Stimulated activated CD4-positive, alpha-beta T cell treated with anti-CD3 and anti-CD28 coated beads, Interleukin-4, amount 100 ng/mL, for 4 hours (primary cell): ENCODE measurements at regions not wholly inside any gene's neighbourhood (a gene's known extent, or its start where the extent isn't known, plus 50 kb on each side); places are given as distances from the start of the nearest gene placed in this dataset.

ENCODE experiments used
- DNase-seq, 2 experiments: peaks; one replicate each; pipeline ENCODE4 v3.0.0-alpha.2; 2020

- no peak for DNase-seq
Observed at GRCh38 chr14:96931751-96932150, 134.6 kb downstream of the VRK1 start.

GRCh38 chr14:96934638-96935330 is 137.6 kb downstream of the VRK1 start:
- DNase-seq, result no peak

- no peak for DNase-seq
Observed at GRCh38 chr14:96938946-96939345, 141.8 kb downstream of the VRK1 start.

GRCh38 chr14:96940009-96940408 is 142.8 kb downstream of the VRK1 start:
- DNase-seq, result no peak

- no peak for DNase-seq
Observed at GRCh38 chr14:96944297-96944696, 147.1 kb downstream of the VRK1 start.

- DNase-seq, result no peak
Observed at GRCh38 chr14:96945721-96946120, 148.5 kb downstream of the VRK1 start.

GRCh38 chr14:96949594-96949993 is 152.4 kb downstream of the VRK1 start:
- DNase-seq, result no peak

- DNase-seq, result no peak
Observed at GRCh38 chr14:96951511-96951910, 154.3 kb downstream of the VRK1 start.

- no peak for DNase-seq
Observed at GRCh38 chr14:96953087-96953874, 156.1 kb downstream of the VRK1 start.

GRCh38 chr14:96953875-96954185 is 156.6 kb downstream of the VRK1 start:
- DNase-seq, result no peak

GRCh38 chr14:96956464-96957239 is 159.5 kb downstream of the VRK1 start:
- no peak for DNase-seq

- no peak for DNase-seq
Observed at GRCh38 chr14:96958057-96958456, 160.9 kb downstream of the VRK1 start.

GRCh38 chr14:96959992-96960391 is 162.8 kb downstream of the VRK1 start:
- no peak for DNase-seq

- DNase-seq, result no peak
Observed at GRCh38 chr14:96960598-96961116, 163.5 kb downstream of the VRK1 start.

GRCh38 chr14:96961895-96962294 is 164.7 kb downstream of the VRK1 start:
- DNase-seq, result no peak

GRCh38 chr14:96962337-96962736 is 165.2 kb downstream of the VRK1 start:
- peak in 1 of 2 experiments; percentile 3 for DNase-seq

- DNase-seq, result no peak
Observed at GRCh38 chr14:96964726-96965415, 167.7 kb downstream of the VRK1 start.

- DNase-seq, result no peak
Observed at GRCh38 chr14:96965885-96966595, 168.9 kb downstream of the VRK1 start.

GRCh38 chr14:96975116-96975515 is 177.9 kb downstream of the VRK1 start:
- DNase-seq, result no peak

- DNase-seq, result no peak
Observed at GRCh38 chr14:96978525-96979272, 181.5 kb downstream of the VRK1 start.

- no peak for DNase-seq
Observed at GRCh38 chr14:96979611-96980074, 182.5 kb downstream of the VRK1 start.
